Ecto neural progenitor cell (in vitro differentiated cells): ENCODE measurements at regions not wholly inside any gene's neighbourhood (a gene's known extent, or its start where the extent isn't known, plus 50 kb on each side); places are given as distances from the start of the nearest gene placed in this dataset.

Source experiments
- DNase-seq: peaks from one replicate; pipeline ENCODE4 v3.0.0-alpha.2; 2018; ENCODE audit warnings: low spot score

GRCh38 chr5:62708481-62709325 is 130.1 kb downstream of the LRRC70 start:
- no peak for DNase-seq

GRCh38 chr5:62707563-62707962 is 128.9 kb downstream of the LRRC70 start:
- DNase-seq, result no peak

- DNase-seq, result no peak
These were observed 128.5 kb downstream of the LRRC70 start for GRCh38 chr5:62707131-62707530.

GRCh38 chr5:62705022-62705421 is 126.4 kb downstream of the LRRC70 start:
- DNase-seq, result no peak

- DNase-seq, result no peak
These were observed 123.5 kb downstream of the LRRC70 start for GRCh38 chr5:62702126-62702525.

GRCh38 chr5:62701036-62701435 is 122.4 kb downstream of the LRRC70 start:
- no peak for DNase-seq

- no peak for DNase-seq
These were observed 120.1 kb downstream of the LRRC70 start for GRCh38 chr5:62698756-62699155.

GRCh38 chr5:62695274-62695673 is 116.7 kb downstream of the LRRC70 start:
- no peak for DNase-seq

GRCh38 chr5:62692946-62693713 is 114.5 kb downstream of the LRRC70 start:
- DNase-seq, result no peak

- no peak for DNase-seq
These were observed 113.3 kb downstream of the LRRC70 start for GRCh38 chr5:62691946-62692345.

- no peak for DNase-seq
These were observed 111.8 kb downstream of the LRRC70 start for GRCh38 chr5:62690421-62690820.

GRCh38 chr5:62689599-62690368 is 111.2 kb downstream of the LRRC70 start:
- DNase-seq, result no peak

- no peak for DNase-seq
These were observed 108.1 kb downstream of the LRRC70 start for GRCh38 chr5:62686692-62687091.

GRCh38 chr5:62685221-62685620 is 106.6 kb downstream of the LRRC70 start:
- DNase-seq, result no peak

- DNase-seq, result no peak
These were observed 105.7 kb downstream of the LRRC70 start for GRCh38 chr5:62684310-62684709.

- DNase-seq, result no peak
These were observed 103.4 kb downstream of the LRRC70 start for GRCh38 chr5:62682059-62682458.

GRCh38 chr5:62681117-62681850 is 102.7 kb downstream of the LRRC70 start:
- DNase-seq, result no peak

- DNase-seq, result no peak
These were observed 101.5 kb downstream of the LRRC70 start for GRCh38 chr5:62680121-62680520.
